ENCODE measurements at regions not wholly inside any gene's neighbourhood (a gene's known extent, or its start where the extent isn't known, plus 50 kb on each side); places are given as distances from the start of the nearest gene placed in this dataset.

DNA sequence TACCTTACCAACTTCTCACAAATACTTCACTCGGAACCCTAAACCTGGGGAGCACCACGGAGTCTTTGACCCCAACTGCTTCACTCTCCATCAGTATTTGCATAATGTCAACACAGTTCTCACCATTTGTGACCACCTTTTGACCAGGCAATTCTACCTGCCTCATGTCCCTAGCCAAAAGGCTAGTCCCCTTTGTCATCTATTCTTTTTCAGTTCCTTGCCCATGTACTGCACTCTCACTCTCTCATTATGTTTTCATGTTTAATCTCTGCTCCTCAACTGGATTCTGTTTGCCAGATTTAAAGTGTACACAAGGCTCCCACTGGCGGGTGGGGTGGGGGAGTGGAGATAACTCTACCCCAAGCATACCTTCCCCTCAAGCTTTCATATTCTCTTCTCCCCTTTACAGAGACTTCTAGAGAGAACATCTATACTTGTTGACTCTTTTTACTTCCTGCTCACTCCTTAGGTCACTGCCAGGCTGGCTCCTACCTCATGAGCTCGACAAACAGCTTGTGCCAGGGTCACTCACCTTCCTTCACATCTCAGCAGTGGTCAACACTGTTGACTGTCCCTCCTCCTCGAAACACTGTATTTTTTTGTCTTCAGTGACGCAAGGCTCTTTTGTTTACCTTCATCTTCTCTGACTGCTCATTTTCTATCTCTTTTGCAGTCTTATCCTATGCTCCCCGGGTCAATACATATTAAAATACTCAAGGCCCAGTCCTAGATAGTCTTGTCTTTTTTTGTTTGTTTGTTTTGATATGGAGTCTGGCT is 88.7 kb upstream of the MAP4K3 start (continued):
- TF ChIP-seq, protein P1, sequence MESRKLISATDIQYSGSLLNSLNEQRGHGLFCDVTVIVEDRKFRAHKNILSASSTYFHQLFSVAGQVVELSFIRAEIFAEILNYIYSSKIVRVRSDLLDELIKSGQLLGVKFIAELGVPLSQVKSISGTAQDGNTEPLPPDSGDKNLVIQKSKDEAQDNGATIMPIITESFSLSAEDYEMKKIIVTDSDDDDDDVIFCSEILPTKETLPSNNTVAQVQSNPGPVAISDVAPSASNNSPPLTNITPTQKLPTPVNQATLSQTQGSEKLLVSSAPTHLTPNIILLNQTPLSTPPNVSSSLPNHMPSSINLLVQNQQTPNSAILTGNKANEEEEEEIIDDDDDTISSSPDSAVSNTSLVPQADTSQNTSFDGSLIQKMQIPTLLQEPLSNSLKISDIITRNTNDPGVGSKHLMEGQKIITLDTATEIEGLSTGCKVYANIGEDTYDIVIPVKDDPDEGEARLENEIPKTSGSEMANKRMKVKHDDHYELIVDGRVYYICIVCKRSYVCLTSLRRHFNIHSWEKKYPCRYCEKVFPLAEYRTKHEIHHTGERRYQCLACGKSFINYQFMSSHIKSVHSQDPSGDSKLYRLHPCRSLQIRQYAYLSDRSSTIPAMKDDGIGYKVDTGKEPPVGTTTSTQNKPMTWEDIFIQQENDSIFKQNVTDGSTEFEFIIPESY (IDR thresholded peaks at IDR 0.05), result no peak

DNA sequence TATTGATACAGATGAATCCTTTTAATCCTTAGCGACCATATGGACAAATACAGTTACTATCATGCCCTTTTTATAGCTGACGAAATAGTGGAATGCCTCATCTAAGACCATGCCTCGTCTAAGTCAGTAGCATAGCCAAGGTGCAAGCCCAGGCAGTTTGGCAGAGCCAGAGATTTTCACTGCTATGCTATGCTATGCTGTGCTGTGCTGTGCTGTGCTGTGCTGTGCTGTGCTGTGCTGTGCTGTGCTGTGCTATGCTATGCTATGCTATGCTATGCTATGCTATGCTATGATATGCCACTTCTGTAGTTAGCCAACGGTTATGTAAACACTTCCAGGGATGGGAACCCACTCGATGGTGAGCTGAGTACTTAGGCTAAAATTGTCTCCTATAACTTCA is 91.6 kb upstream of the MAP4K3 start:
- TF ChIP-seq RAD21 (IDR thresholded peaks at IDR 0.05), result no peak
- no peak for TF ChIP-seq JUND (IDR thresholded peaks at IDR 0.05)
- no peak for TF ChIP-seq FOXA1 (IDR thresholded peaks at IDR 0.05)
- no peak for TF ChIP-seq GABPA (IDR thresholded peaks at IDR 0.05 in 1 of 2, conservative IDR thresholded peaks at IDR 0.05 in 1 of 2)
- TF ChIP-seq, protein P2, sequence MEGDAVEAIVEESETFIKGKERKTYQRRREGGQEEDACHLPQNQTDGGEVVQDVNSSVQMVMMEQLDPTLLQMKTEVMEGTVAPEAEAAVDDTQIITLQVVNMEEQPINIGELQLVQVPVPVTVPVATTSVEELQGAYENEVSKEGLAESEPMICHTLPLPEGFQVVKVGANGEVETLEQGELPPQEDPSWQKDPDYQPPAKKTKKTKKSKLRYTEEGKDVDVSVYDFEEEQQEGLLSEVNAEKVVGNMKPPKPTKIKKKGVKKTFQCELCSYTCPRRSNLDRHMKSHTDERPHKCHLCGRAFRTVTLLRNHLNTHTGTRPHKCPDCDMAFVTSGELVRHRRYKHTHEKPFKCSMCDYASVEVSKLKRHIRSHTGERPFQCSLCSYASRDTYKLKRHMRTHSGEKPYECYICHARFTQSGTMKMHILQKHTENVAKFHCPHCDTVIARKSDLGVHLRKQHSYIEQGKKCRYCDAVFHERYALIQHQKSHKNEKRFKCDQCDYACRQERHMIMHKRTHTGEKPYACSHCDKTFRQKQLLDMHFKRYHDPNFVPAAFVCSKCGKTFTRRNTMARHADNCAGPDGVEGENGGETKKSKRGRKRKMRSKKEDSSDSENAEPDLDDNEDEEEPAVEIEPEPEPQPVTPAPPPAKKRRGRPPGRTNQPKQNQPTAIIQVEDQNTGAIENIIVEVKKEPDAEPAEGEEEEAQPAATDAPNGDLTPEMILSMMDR (IDR thresholded peaks at IDR 0.05; ENCODE audit: low read depth, low read length, missing input control), result no peak
- TF ChIP-seq, protein P3, sequence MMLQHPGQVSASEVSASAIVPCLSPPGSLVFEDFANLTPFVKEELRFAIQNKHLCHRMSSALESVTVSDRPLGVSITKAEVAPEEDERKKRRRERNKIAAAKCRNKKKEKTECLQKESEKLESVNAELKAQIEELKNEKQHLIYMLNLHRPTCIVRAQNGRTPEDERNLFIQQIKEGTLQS (IDR thresholded peaks at IDR 0.05), result no peak
- TF ChIP-seq SP1 (IDR thresholded peaks at IDR 0.05), result no peak
- TF ChIP-seq NR2F2 (IDR thresholded peaks at IDR 0.05), result no peak
- no peak for TF ChIP-seq EGR1 (IDR thresholded peaks at IDR 0.05; ENCODE audit: low read depth in 2 of 2)
- no peak for TF ChIP-seq RXRA (IDR thresholded peaks at IDR 0.05)
- TF ChIP-seq, protein P4, sequence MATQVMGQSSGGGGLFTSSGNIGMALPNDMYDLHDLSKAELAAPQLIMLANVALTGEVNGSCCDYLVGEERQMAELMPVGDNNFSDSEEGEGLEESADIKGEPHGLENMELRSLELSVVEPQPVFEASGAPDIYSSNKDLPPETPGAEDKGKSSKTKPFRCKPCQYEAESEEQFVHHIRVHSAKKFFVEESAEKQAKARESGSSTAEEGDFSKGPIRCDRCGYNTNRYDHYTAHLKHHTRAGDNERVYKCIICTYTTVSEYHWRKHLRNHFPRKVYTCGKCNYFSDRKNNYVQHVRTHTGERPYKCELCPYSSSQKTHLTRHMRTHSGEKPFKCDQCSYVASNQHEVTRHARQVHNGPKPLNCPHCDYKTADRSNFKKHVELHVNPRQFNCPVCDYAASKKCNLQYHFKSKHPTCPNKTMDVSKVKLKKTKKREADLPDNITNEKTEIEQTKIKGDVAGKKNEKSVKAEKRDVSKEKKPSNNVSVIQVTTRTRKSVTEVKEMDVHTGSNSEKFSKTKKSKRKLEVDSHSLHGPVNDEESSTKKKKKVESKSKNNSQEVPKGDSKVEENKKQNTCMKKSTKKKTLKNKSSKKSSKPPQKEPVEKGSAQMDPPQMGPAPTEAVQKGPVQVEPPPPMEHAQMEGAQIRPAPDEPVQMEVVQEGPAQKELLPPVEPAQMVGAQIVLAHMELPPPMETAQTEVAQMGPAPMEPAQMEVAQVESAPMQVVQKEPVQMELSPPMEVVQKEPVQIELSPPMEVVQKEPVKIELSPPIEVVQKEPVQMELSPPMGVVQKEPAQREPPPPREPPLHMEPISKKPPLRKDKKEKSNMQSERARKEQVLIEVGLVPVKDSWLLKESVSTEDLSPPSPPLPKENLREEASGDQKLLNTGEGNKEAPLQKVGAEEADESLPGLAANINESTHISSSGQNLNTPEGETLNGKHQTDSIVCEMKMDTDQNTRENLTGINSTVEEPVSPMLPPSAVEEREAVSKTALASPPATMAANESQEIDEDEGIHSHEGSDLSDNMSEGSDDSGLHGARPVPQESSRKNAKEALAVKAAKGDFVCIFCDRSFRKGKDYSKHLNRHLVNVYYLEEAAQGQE (IDR thresholded peaks at IDR 0.05), result no peak
- no peak for TF ChIP-seq TAF1 (conservative IDR thresholded peaks at IDR 0.05)
- no peak for TF ChIP-seq FOXA2 (IDR thresholded peaks at IDR 0.05)
- TF ChIP-seq, protein P1 (IDR thresholded peaks at IDR 0.05), result no peak
- TF ChIP-seq HNF4A (conservative IDR thresholded peaks at IDR 0.05), result no peak
- no peak for DNase-seq (ENCODE audit: low spot score)
- Histone ChIP-seq H3K9me3 (ENCODE audit: control insufficient read depth in 4 of 4, low read length in 3 of 4) (no peaks in the 10 kb centered on the region), H3K27ac (ENCODE audit: low read depth in 1 of 2, low read length in 2 of 2) (no peak overlapping the region), H3K4me3 (ENCODE audit: low read depth in 1 of 3, low read length in 3 of 3) (no peak overlapping the region), H3K27me3 (ENCODE audit: control insufficient read depth in 4 of 4, insufficient read depth in 4 of 4, low read length in 3 of 4) (no peaks in the 10 kb centered on the region), H3K9ac (ENCODE audit: low read depth in 1 of 2, low read length in 2 of 2) (no peak overlapping the region), H3K4me1 (ENCODE audit: control insufficient read depth in 4 of 4, insufficient read depth in 4 of 4, low read length in 3 of 4) (peaks cover 5 to 20% (median 9%) of the 10 kb centered on the region in 4 donors), H3K36me3 (ENCODE audit: control insufficient read depth in 4 of 4, insufficient read depth in 3 of 4, low read depth in 1 of 4, low read length in 3 of 4) (no peaks in the 10 kb centered on the region)
- WGBS, result 91% methylated on average over 5 of the region's 5 CpGs
